H1 (cell line): ENCODE measurements at regions not wholly inside any gene's neighbourhood (a gene's known extent, or its start where the extent isn't known, plus 50 kb on each side); places are given as distances from the start of the nearest gene placed in this dataset.

Experiments used
- SUZ12 ChIP-seq: fragments of 200-600 bp; sonication (generic); IDR thresholded peaks from 2 replicates; pipeline ENCODE4 v1.6.1; 2012; ENCODE audit warnings: mild to moderate bottlenecking, inconsistent platforms, low read length, moderate library complexity, mixed read lengths

GRCh38 chr6:151740820-151741219, 66.7 kb upstream of the ESR1 start (continued):
- TF ChIP-seq SUZ12: no peak
